Pancreas (tissue), 10 donors: ENCODE measurements at regions not wholly inside any gene's neighbourhood (a gene's known extent, or its start where the extent isn't known, plus 50 kb on each side); places are given as distances from the start of the nearest gene placed in this dataset.

Experiments
- ATAC-seq, 4 donors: fragments of 200-7000 bp; cut with Tn5 transposase; one replicate each; pipeline versions ENCODE4 v1.8.0 to v1.9.1; 2020; ENCODE audit warnings: mild to moderate bottlenecking in 4 of 4, moderate library complexity in 4 of 4
- DNase-seq, 6 donors: peaks; one replicate each; pipeline ENCODE4 v3.0.0-alpha.2; 2020
- FAIRE-seq: peaks from 2 replicates; lab custom pipeline; 2012; peaks lifted over from hg19 to GRCh38; lab: Jason Lieb, UNC
- H3K27ac ChIP-seq, 4 donors: fragments of 200-600 bp; sonication (generic); 1 replicate in 3 of 4; 2 replicates in 1 of 4; pipeline versions ENCODE4 v1.5.0 to v1.8.0; 2020
- H3K27me3 ChIP-seq, 4 donors: fragments of 200-600 bp; one replicate each; pipeline ENCODE4 v1.8.0; 2021
- H3K36me3 ChIP-seq, 3 donors: fragments of 200-600 bp; sonication (generic) in 1 of 3; one replicate each; pipeline versions ENCODE4 v1.5.0 to v1.8.0; 2020 to 2021
- H3K4me1 ChIP-seq, 3 donors: fragments of 200-600 bp; one replicate each; pipeline ENCODE4 v1.8.0; 2021
- H3K4me3 ChIP-seq, 4 donors: fragments of 200-600 bp; sonication (generic) in 2 of 4; one replicate each; pipeline versions ENCODE4 v1.5.0 to v1.8.0; 2020 to 2021
- H3K9me3 ChIP-seq, 4 donors: fragments of 200-600 bp; one replicate each; pipeline ENCODE4 v1.8.0; 2021
- CTCF ChIP-seq, 4 donors: fragments of 200-600 bp; sonication (generic) in 3 of 4; IDR thresholded peaks; one replicate each; pipeline versions ENCODE4 v1.5.0 to v1.8.0; 2021; ENCODE audit warnings: antibody characterized with exemption in 4 of 4
- WGBS, 2 donors: extraction: QIAGEN DNeasy Blood & Tissue Kit; methylation state at CpG; one replicate each; pipeline ENCODE4 v1.1.7; 2013; 5-methylcytosine and 5-hydroxymethylcytosine counted together
- intact Hi-C, 3 donors: fragments of 100-400 bp; cut with DNase I; formaldehyde crosslinking; loops; one replicate each; pipeline versions ENCODE4 v1.11.1 to v1.14.2; 2022
- donor health status: healthy with polysubstance abuse.
- donor health status: DM: no; HTN: no; CAD: no; lungs with moderate emphysema.
- donor health status: DM: no; HTN: no; CAD: no.
- donor health status: control.
- donor health status: control.
- donor health status: Bipolar disorder and iron deficiency.
- donor health status: DM: yes; HTN: yes; CAD: no.
- donor health status: DM: no; HTN: no; CAD: no.
- donor health status: DM: no; HTN: no; CAD: no.
- donor health status: DM: yes; HTN: yes; CAD: no.

- no peaks in the 10 kb centered on the region for H3K4me1 ChIP-seq
- FAIRE-seq (no peak), ATAC-seq (no peak), DNase-seq (no peak)
- no peaks in the 10 kb centered on the region for H3K36me3 ChIP-seq
- no peaks in the 10 kb centered on the region for H3K9me3 ChIP-seq
- H3K27me3 ChIP-seq: no peaks in the 10 kb centered on the region
- WGBS, 2 donors: 74 to 75% methylated on average over 20 of the region's 20 CpGs
- intact Hi-C loops: no loop called here
- H3K27ac ChIP-seq: no peak overlapping the region
- no peak for TF ChIP-seq CTCF (IDR thresholded peaks at IDR 0.05)
- H3K4me3 ChIP-seq: no peak overlapping the region
Observed at GRCh38 chr17:36858119-36859002, 78.9 kb upstream of the LHX1 start.

GRCh38 chr17:36859003-36859300, 78.3 kb upstream of the LHX1 start:
- no peaks in the 10 kb centered on the region for H3K27me3 ChIP-seq
- H3K27ac ChIP-seq: no peak overlapping the region
- H3K4me3 ChIP-seq: no peak overlapping the region
- no peaks in the 10 kb centered on the region for H3K4me1 ChIP-seq
- ATAC-seq (no peak), DNase-seq (no peak), FAIRE-seq (no peak)
- no peaks in the 10 kb centered on the region for H3K9me3 ChIP-seq
- H3K36me3 ChIP-seq: no peaks in the 10 kb centered on the region
- WGBS, 2 donors: 65 to 67% methylated on average over 10 of the region's 10 CpGs
- intact Hi-C loops: no loop called here
- TF ChIP-seq CTCF (IDR thresholded peaks at IDR 0.05): no peak

GRCh38 chr17:36859706-36860105, 77.6 kb upstream of the LHX1 start:
- Histone ChIP-seq H3K4me1 (no peaks in the 10 kb centered on the region), H3K36me3 (no peaks in the 10 kb centered on the region), H3K27me3 (no peaks in the 10 kb centered on the region), H3K27ac (no peak overlapping the region), H3K9me3 (no peaks in the 10 kb centered on the region), H3K4me3 (no peak overlapping the region)
- no peak for DNase-seq
- intact Hi-C loops: no loop called here
- no peak for TF ChIP-seq CTCF (IDR thresholded peaks at IDR 0.05)
- whole genome bisulfite sequencing, 2 donors: 57 to 69% methylated on average over 5 to 11 of the region's 11 CpGs
- ATAC-seq: no peak
- no peak for FAIRE-seq

- DNase-seq: no peak
- Histone ChIP-seq H3K4me3 (no peak overlapping the region), H3K9me3 (no peaks in the 10 kb centered on the region), H3K27ac (no peak overlapping the region), H3K27me3 (no peaks in the 10 kb centered on the region), H3K36me3 (no peaks in the 10 kb centered on the region), H3K4me1 (no peaks in the 10 kb centered on the region)
- TF ChIP-seq CTCF (IDR thresholded peaks at IDR 0.05): no peak
- FAIRE-seq: no peak
- ATAC-seq: no peak
- WGBS, 2 donors: 72 to 73% methylated on average over 6 of the region's 6 CpGs
- intact Hi-C loops: no loop called here
Observed at GRCh38 chr17:36861531-36861930, 75.7 kb upstream of the LHX1 start.
